Upper lobe of right lung (tissue), 1 donor: ENCODE measurements at regions not wholly inside any gene's neighbourhood (a gene's known extent, or its start where the extent isn't known, plus 50 kb on each side); places are given as distances from the start of the nearest gene placed in this dataset.

Source experiments
- ATAC-seq: fragments of 200-7000 bp; cut with Tn5 transposase; one replicate; pipeline ENCODE4 v1.9.1; 2020; ENCODE audit warnings: mild to moderate bottlenecking, moderate library complexity
- DNase-seq: peaks from one replicate; pipeline ENCODE4 v3.0.0-alpha.2; 2020
- H3K27ac ChIP-seq: fragments of 200-600 bp; one replicate; pipeline ENCODE4 v1.8.0; 2022
- H3K27me3 ChIP-seq: fragments of 200-600 bp; one replicate; pipeline ENCODE4 v1.8.0; 2022; ENCODE audit warnings: mild to moderate bottlenecking
- H3K36me3 ChIP-seq: fragments of 200-600 bp; one replicate; pipeline ENCODE4 v1.8.0; 2022
- H3K4me1 ChIP-seq: fragments of 200-600 bp; one replicate; pipeline ENCODE4 v1.8.0; 2022
- H3K4me3 ChIP-seq: fragments of 200-600 bp; one replicate; pipeline ENCODE4 v1.8.0; 2022; ENCODE audit warnings: mild to moderate bottlenecking
- H3K9me3 ChIP-seq: fragments of 200-600 bp; one replicate; pipeline ENCODE4 v1.8.0; 2022
- CTCF ChIP-seq: fragments of 200-600 bp; IDR thresholded peaks from one replicate; pipeline ENCODE4 v1.8.0; 2022; ENCODE audit warnings: antibody characterized with exemption
- intact Hi-C: fragments of 100-400 bp; cut with DNase I; formaldehyde crosslinking; loops from one replicate; pipeline ENCODE4 v1.11.0; 2022
- donor health status: DM: no; HTN: yes; CAD: no; lungs with severe emphysema.

- Histone ChIP-seq H3K4me3 (no peak overlapping the region), H3K9me3 (no peaks in the 10 kb centered on the region), H3K4me1 (no peaks in the 10 kb centered on the region), H3K27me3 (no peaks in the 10 kb centered on the region), H3K36me3 (no peaks in the 10 kb centered on the region), H3K27ac (no peak overlapping the region)
- DNase-seq (no peak), ATAC-seq (no peak)
- no peak for TF ChIP-seq CTCF
- intact Hi-C loops: no loop called here
Observed at GRCh38 chr3:18510947-18511346, 85.8 kb upstream of the SATB1 start.

DNA sequence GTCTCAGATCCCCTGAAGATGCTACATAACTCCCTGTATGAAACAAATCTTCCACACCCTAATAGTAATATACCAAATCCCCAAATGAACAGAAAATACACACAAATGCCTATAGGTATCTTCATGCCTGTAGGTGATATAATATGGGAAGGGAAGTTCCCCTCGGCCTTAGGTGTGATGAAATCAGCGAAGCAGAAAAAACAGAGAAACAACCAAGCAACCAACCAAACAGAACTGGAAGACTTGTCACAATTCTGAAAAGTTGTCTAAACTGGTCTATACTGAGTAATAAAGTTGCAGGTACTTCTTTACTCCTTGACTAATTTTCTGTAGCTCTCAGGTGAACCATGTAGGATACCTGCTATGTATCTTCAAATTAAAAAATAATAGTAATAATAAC, 82.2 kb upstream of the SATB1 start:
- no peaks in the 10 kb centered on the region for H3K36me3 ChIP-seq
- no peaks in the 10 kb centered on the region for H3K27me3 ChIP-seq

GRCh38 chr3:18505056-18505455, 79.9 kb upstream of the SATB1 start:
- Histone ChIP-seq H3K36me3 (no peaks in the 10 kb centered on the region), H3K4me1 (no peaks in the 10 kb centered on the region), H3K9me3 (no peaks in the 10 kb centered on the region), H3K4me3 (no peak overlapping the region), H3K27ac (no peak overlapping the region), H3K27me3 (no peaks in the 10 kb centered on the region)
- no peak for TF ChIP-seq CTCF
- ATAC-seq (no peak), DNase-seq (no peak)
- intact Hi-C loops: no loop called here

More for the DNA sequence above, 82.2 kb upstream of the SATB1 start:
- TF ChIP-seq CTCF: no peak
- H3K27ac ChIP-seq: no peak overlapping the region
- no peaks in the 10 kb centered on the region for H3K9me3 ChIP-seq
- H3K4me1 ChIP-seq: no peaks in the 10 kb centered on the region
- ATAC-seq (no peak), DNase-seq (no peak)
- intact Hi-C loops: no loop called here
- no peak overlapping the region for H3K4me3 ChIP-seq

DNA sequence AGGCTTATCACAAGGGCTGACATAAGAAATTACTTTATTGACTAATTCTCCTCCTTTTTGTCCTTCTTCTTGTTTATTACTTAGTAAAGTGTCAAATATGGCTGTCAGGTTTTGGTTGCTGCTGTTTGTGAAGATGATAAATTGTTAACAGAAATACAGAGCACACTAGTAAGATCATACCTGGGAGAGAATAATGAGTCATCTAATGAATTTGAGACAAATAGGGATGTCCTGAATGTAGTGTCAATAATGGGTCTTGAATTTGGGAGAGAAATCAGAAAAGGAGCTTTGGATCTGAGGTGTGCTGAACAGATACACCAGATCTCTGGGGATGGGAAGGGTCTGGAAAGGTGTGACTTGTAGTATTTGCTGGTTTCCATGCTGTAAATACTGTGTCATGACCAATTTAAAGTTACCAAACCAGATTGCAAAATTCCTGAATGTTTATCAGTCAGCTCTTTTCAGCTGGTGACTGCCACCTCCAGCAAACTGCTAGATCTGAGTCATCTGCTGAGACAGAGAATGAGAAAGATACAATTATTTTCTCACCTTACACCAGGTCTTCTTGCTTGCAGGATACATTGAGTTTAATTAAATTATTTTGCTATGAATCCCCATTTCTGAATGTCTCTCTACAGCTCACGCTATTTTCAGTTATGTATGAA, 76.7 kb upstream of the SATB1 start:
- ATAC-seq: no peak
- Histone ChIP-seq H3K27ac (no peak overlapping the region), H3K4me3 (no peak overlapping the region), H3K9me3 (no peaks in the 10 kb centered on the region), H3K36me3 (no peaks in the 10 kb centered on the region), H3K4me1 (no peaks in the 10 kb centered on the region), H3K27me3 (no peaks in the 10 kb centered on the region)
- intact Hi-C loops: no loop called here
- no peak for TF ChIP-seq CTCF
- DNase-seq: no peak

DNA sequence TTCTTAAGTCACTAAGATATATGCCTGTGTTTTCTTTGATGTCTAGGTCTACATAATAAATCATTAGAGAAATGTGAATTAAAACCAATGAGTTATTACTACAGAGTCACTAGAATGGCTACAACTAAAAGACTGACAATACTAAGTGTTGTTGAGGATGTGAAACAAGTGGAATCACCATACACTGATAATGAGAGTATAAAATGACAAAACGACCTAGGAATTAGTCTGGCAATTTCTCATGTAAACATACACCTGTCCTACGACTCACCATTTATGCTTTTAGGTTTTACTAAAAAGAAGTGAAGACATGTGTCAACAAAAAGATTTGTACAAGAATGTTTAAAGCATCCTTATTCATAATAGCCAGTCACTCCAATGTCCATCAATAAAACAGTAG, 75.2 kb upstream of the SATB1 start:
- no peaks in the 10 kb centered on the region for H3K36me3 ChIP-seq
- ATAC-seq (no peak), DNase-seq (no peak)
- no peaks in the 10 kb centered on the region for H3K27me3 ChIP-seq
- H3K4me1 ChIP-seq: no peaks in the 10 kb centered on the region
- no peak overlapping the region for H3K27ac ChIP-seq
- intact Hi-C loops: no loop called here
- no peak overlapping the region for H3K4me3 ChIP-seq
- H3K9me3 ChIP-seq: no peaks in the 10 kb centered on the region
- TF ChIP-seq CTCF: no peak

GRCh38 chr3:18499301-18499700, 74.2 kb upstream of the SATB1 start:
- intact Hi-C loops: no loop called here
- ATAC-seq (no peak), DNase-seq (no peak)
- no peak overlapping the region for H3K4me3 ChIP-seq
- H3K27me3 ChIP-seq: no peaks in the 10 kb centered on the region
- no peak for TF ChIP-seq CTCF
- no peaks in the 10 kb centered on the region for H3K4me1 ChIP-seq
- H3K9me3 ChIP-seq: no peaks in the 10 kb centered on the region
- no peak overlapping the region for H3K27ac ChIP-seq
- no peaks in the 10 kb centered on the region for H3K36me3 ChIP-seq
